H1 (cell line): ENCODE measurements at regions not wholly inside any gene's neighbourhood (a gene's known extent, or its start where the extent isn't known, plus 50 kb on each side); places are given as distances from the start of the nearest gene placed in this dataset.

Source experiments
- CTCF ChIA-PET: fragments of 300-600 bp; sonication (Branson Sonifier 250); formaldehyde crosslinking; loops from one replicate; lab custom pipeline; 2021; ENCODE audit not compliant: partially characterized antibody; lab: Charles Lee
- POLR2A ChIA-PET: fragments of 300-600 bp; sonication (Branson Sonifier 250); formaldehyde crosslinking; loops from one replicate; lab custom pipeline; 2021; ENCODE audit warnings: inconsistent platforms; ENCODE audit not compliant: partially characterized antibody; lab: Charles Lee
- DNase-seq, 2 experiments: peaks; one replicate each; pipeline versions ENCODE4 v3.0.0 to v3.0.0-alpha.2; 2010 to 2022; ENCODE audit warnings: low spot score in 2 of 2, low read depth in 1 of 2, mixed read lengths in 1 of 2
- FAIRE-seq: peaks from 2 replicates; lab custom pipeline; 2011; peaks lifted over from hg19 to GRCh38; lab: Jason Lieb, UNC
- H2AFZ ChIP-seq: 2 replicates; pipeline ENCODE4 v1.8.1; 2012; ENCODE audit warnings: low read length, inconsistent platforms
- H2AK5ac ChIP-seq: 2 replicates; pipeline ENCODE4 v1.6.1; 2013; ENCODE audit warnings: low read depth, low read length
- H2BK120ac ChIP-seq: replicated peaks from 2 replicates; pipeline ENCODE3; 2013; ENCODE audit warnings: low read depth, low read length, inconsistent platforms
- H2BK12ac ChIP-seq: 2 replicates; pipeline ENCODE4 v1.6.1; 2013; ENCODE audit warnings: low read depth, low read length
- H2BK15ac ChIP-seq: 2 replicates; pipeline ENCODE4 v1.6.1; 2013; ENCODE audit warnings: low read length
- H2BK20ac ChIP-seq: 2 replicates; pipeline ENCODE4 v1.6.1; 2013; ENCODE audit warnings: low read length
- H2BK5ac ChIP-seq: 2 replicates; pipeline ENCODE4 v1.6.1; 2013; ENCODE audit warnings: low read depth, low read length
- H3K14ac ChIP-seq: 2 replicates; pipeline ENCODE4 v1.6.1; 2013; ENCODE audit warnings: inconsistent platforms; ENCODE audit not compliant: insufficient read length
- H3K18ac ChIP-seq: 2 replicates; pipeline ENCODE4 v1.6.1; 2013; ENCODE audit warnings: low read length; ENCODE audit errors: extremely low read depth
- H3K23ac ChIP-seq: 2 replicates; pipeline ENCODE4 v1.6.1; 2013; ENCODE audit warnings: inconsistent platforms; ENCODE audit not compliant: insufficient read length
- H3K23me2 ChIP-seq: 2 replicates; pipeline ENCODE4 v1.6.1; 2013; ENCODE audit warnings: low read depth, low read length
- H3K27ac ChIP-seq: 2 replicates; pipeline ENCODE4 v1.6.1; 2011; ENCODE audit warnings: low read depth, low read length, inconsistent platforms
- H3K27me3 ChIP-seq, 4 experiments: replicated peaks in 1 of 4; 1 replicate in 1 of 4; 2 replicates in 3 of 4; pipeline versions ENCODE4 v1.6.1 to v1.8.1; 2011 to 2013; ENCODE audit warnings: low read length in 3 of 4, mild to moderate bottlenecking in 3 of 4, inconsistent platforms in 2 of 4, mixed read lengths in 2 of 4, moderate library complexity in 1 of 4; ENCODE audit not compliant: control insufficient read depth in 3 of 4, insufficient read depth in 3 of 4; ENCODE audit errors: extremely low read depth in 1 of 4
- H3K36me3 ChIP-seq, 4 experiments: 2 replicates each; pipeline versions ENCODE4 v1.6.1 to v1.8.1; 2011 to 2013; ENCODE audit warnings: mild to moderate bottlenecking in 4 of 4, low read length in 3 of 4, moderate library complexity in 2 of 4, control low read depth in 1 of 4, inconsistent platforms in 1 of 4; ENCODE audit not compliant: insufficient read depth in 4 of 4, control insufficient read depth in 2 of 4
- H3K4ac ChIP-seq: replicated peaks from 2 replicates; pipeline ENCODE3; 2013; ENCODE audit warnings: low read length, low read depth, mixed read lengths, inconsistent platforms; ENCODE audit not compliant: insufficient read length
- H3K4me1 ChIP-seq, 4 experiments: replicated peaks in 1 of 4; 1 replicate in 1 of 4; 2 replicates in 3 of 4; pipeline versions ENCODE4 v1.6.1 to v1.8.1; 2011 to 2013; ENCODE audit warnings: low read length in 3 of 4, inconsistent platforms in 2 of 4, mixed read lengths in 1 of 4; ENCODE audit not compliant: insufficient read depth in 4 of 4, control insufficient read depth in 3 of 4
- H3K4me2 ChIP-seq, 2 experiments: 2 replicates each; pipeline versions ENCODE4 v1.6.1 to v1.8.1; 2011 to 2013; ENCODE audit warnings: low read depth in 2 of 2, low read length in 2 of 2, control low read depth in 1 of 2, inconsistent platforms in 1 of 2, mild to moderate bottlenecking in 1 of 2; ENCODE audit not compliant: insufficient read depth in 1 of 2
- H3K4me3 ChIP-seq, 4 experiments: fragments of 200-600, 300-600 bp in 1 of 4; sonication (generic), shearing (Covaris generic), sonication (Bioruptor Twin) in 1 of 4; 2 replicates each; pipeline versions ENCODE4 v1.5.1 to v1.8.1; 2011 to 2016; ENCODE audit warnings: low read length in 4 of 4, low read depth in 3 of 4, control low read depth in 2 of 4, inconsistent platforms in 2 of 4, mild to moderate bottlenecking in 2 of 4, mixed read lengths in 1 of 4, moderate library complexity in 1 of 4; ENCODE audit not compliant: insufficient read depth in 2 of 4; ENCODE audit errors: extremely low read depth in 1 of 4
- H3K56ac ChIP-seq: replicated peaks from 2 replicates; pipeline ENCODE3; 2013; ENCODE audit warnings: low read depth, mild to moderate bottlenecking, mixed read lengths, low read length, inconsistent platforms; ENCODE audit not compliant: insufficient read length
- H3K79me1 ChIP-seq: 2 replicates; pipeline ENCODE4 v1.6.1; 2013; ENCODE audit warnings: low read depth, low read length, control low read depth
- H3K79me2 ChIP-seq, 2 experiments: 2 replicates each; pipeline versions ENCODE4 v1.6.1 to v1.8.1; 2012 to 2013; ENCODE audit warnings: low read length in 2 of 2, mild to moderate bottlenecking in 2 of 2, inconsistent platforms in 1 of 2; ENCODE audit not compliant: insufficient read depth in 2 of 2, control insufficient read depth in 1 of 2
- H3K9ac ChIP-seq, 4 experiments: replicated peaks in 1 of 4; 1 replicate in 1 of 4; 2 replicates in 3 of 4; pipeline versions ENCODE4 v1.6.1 to v1.8.1; 2011 to 2013; ENCODE audit warnings: low read depth in 3 of 4, low read length in 3 of 4, control low read depth in 2 of 4, mild to moderate bottlenecking in 2 of 4, moderate library complexity in 2 of 4, inconsistent platforms in 1 of 4; ENCODE audit errors: extremely low read depth in 1 of 4
- H3K9me3 ChIP-seq, 2 experiments: 2 replicates each; pipeline versions ENCODE4 v1.6.1 to v1.8.1; 2012 to 2013; ENCODE audit warnings: mild to moderate bottlenecking in 2 of 2, moderate library complexity in 2 of 2, control low read depth in 1 of 2, inconsistent platforms in 1 of 2, low read depth in 1 of 2, low read length in 1 of 2, mixed read lengths in 1 of 2; ENCODE audit not compliant: insufficient read depth in 2 of 2
- H4K20me1 ChIP-seq, 2 experiments: replicated peaks in 1 of 2; 2 replicates each; pipeline versions ENCODE3 to v1.8.1; 2011 to 2013; ENCODE audit warnings: inconsistent platforms in 2 of 2, low read length in 2 of 2, mild to moderate bottlenecking in 1 of 2; ENCODE audit not compliant: insufficient read depth in 2 of 2, control insufficient read depth in 1 of 2
- H4K5ac ChIP-seq: 2 replicates; pipeline ENCODE4 v1.6.1; 2013; ENCODE audit warnings: low read length, low read depth, mixed read lengths, inconsistent platforms; ENCODE audit not compliant: insufficient read length
- H4K8ac ChIP-seq: 2 replicates; pipeline ENCODE4 v1.8.0; 2013; ENCODE audit warnings: mild to moderate bottlenecking, moderate library complexity, low read length, inconsistent platforms; ENCODE audit not compliant: insufficient read depth; ENCODE audit errors: extremely low read depth
- H4K91ac ChIP-seq: replicated peaks from 2 replicates; pipeline ENCODE3; 2013; ENCODE audit warnings: low read length, mixed read lengths, inconsistent platforms; ENCODE audit not compliant: insufficient read length
- CTCF ChIP-seq, 3 experiments: IDR thresholded peaks; 1 replicate in 2 of 3; 2 replicates in 1 of 3; pipeline versions ENCODE4 v1.5.1 to v1.6.1; 2011; ENCODE audit warnings: low read length in 3 of 3, mild to moderate bottlenecking in 3 of 3, inconsistent platforms in 2 of 3, low read depth in 1 of 3, moderate library complexity in 1 of 3; ENCODE audit not compliant: insufficient read depth in 1 of 3; ENCODE audit errors: control extremely low read depth in 1 of 3
- POLR2A ChIP-seq, 2 experiments: IDR thresholded peaks; 1 replicate in 1 of 2; 2 replicates in 1 of 2; pipeline ENCODE4 v1.6.1; 2011; ENCODE audit warnings: low read depth in 2 of 2, low read length in 2 of 2, mild to moderate bottlenecking in 2 of 2; ENCODE audit errors: control extremely low read depth in 1 of 2
- RAD21 ChIP-seq, 2 experiments: IDR thresholded peaks in 1 of 2; conservative IDR thresholded peaks in 1 of 2; 2 replicates each; pipeline ENCODE4 v1.6.1; 2011; ENCODE audit warnings: low read depth in 2 of 2, low read length in 2 of 2, improper control_type of control experiment in 1 of 2, inconsistent platforms in 1 of 2, mild to moderate bottlenecking in 1 of 2, moderate library complexity in 1 of 2
- WGBS, 2 experiments: shearing (Covaris generic) in 1 of 2; methylation state at CpG; one replicate each; pipeline versions ENCODE4 v1.1.6 to v1.1.7; 2013 to 2015; ENCODE audit warnings: low lambda C conversion rate in 2 of 2, mixed read lengths in 2 of 2, inconsistent platforms in 1 of 2, low coverage in 1 of 2, missing lambda C conversion rate in 1 of 2; ENCODE audit not compliant: insufficient replicate concordance in 2 of 2, insufficient coverage in 1 of 2, insufficient read length in 1 of 2; ENCODE audit errors: extremely low coverage in 1 of 2, missing lambda C conversion rate in 1 of 2; 5-methylcytosine and 5-hydroxymethylcytosine counted together

- H3K79me2 ChIP-seq, result no peaks in the 10 kb centered on the region
- H3K18ac ChIP-seq, result no peak overlapping the region
- H3K4ac ChIP-seq, result no peak overlapping the region
- H4K5ac ChIP-seq, result no peak overlapping the region
- no peak overlapping the region for H3K14ac ChIP-seq
- H2BK120ac ChIP-seq, result no peak overlapping the region
- 75% methylated on average over 8 of the region's 8 CpGs; no CpG with 5 or more reads in 1 of the 2 experiments for WGBS, 2 experiments
- FAIRE-seq, result no peak
- no peak overlapping the region for H2BK20ac ChIP-seq
- H3K4me1 ChIP-seq, result peaks cover 2 to 19% (median 13%) of the 10 kb centered on the region in 4 experiments
- H3K4me3 ChIP-seq, result no peak overlapping the region
- CTCF ChIA-PET, result interaction anchor here (0.6 to 8.6 kb wide), 23 partner anchors 8 to 374 kb away, joined by 3 to 83 read pairs (median 4); no protein-coding TSS in a partner anchor
- H2BK15ac ChIP-seq, result no peak overlapping the region
- DNase-seq, result peak in 1 of 2 experiments; percentile 67
- H3K23me2 ChIP-seq, result no peaks in the 10 kb centered on the region; the same call in 1 of the 2 replicates
- no peak overlapping the region for H3K4me2 ChIP-seq
- H2BK5ac ChIP-seq, result no peak overlapping the region
- H2AFZ ChIP-seq, result no peak overlapping the region
- H3K79me1 ChIP-seq, result no peaks in the 10 kb centered on the region
- no peak overlapping the region for H4K91ac ChIP-seq
- no peak overlapping the region for H4K8ac ChIP-seq
- H3K23ac ChIP-seq, result no peak overlapping the region
- H3K27ac ChIP-seq, result no peak overlapping the region
- TF ChIP-seq RAD21 (IDR thresholded peaks at IDR 0.05 in 1 of 2, conservative IDR thresholded peaks at IDR 0.05 in 1 of 2; ENCODE audit: low read depth in 2 of 2, low read length in 2 of 2), result peak; percentile 13 to 35; a peak in 3 of 4 replicates
- peak; percentile 43 to 74 (median 67); a peak in 3 of 4 replicates for TF ChIP-seq CTCF (IDR thresholded peaks at IDR 0.05; ENCODE audit: control extremely low read depth in 1 of 3, insufficient read depth in 1 of 3, low read depth in 1 of 3, low read length in 3 of 3)
- no peak for TF ChIP-seq POLR2A (IDR thresholded peaks at IDR 0.05; ENCODE audit: control extremely low read depth in 1 of 2, low read depth in 2 of 2, low read length in 2 of 2)
- H3K56ac ChIP-seq, result no peak overlapping the region
- H2BK12ac ChIP-seq, result no peak overlapping the region
- no peaks in the 10 kb centered on the region for H4K20me1 ChIP-seq
- H2AK5ac ChIP-seq, result no peak overlapping the region
- no peak overlapping the region for H3K9ac ChIP-seq
- no peaks in the 10 kb centered on the region for H3K36me3 ChIP-seq
- H3K27me3 ChIP-seq, result no peaks in the 10 kb centered on the region
- H3K9me3 ChIP-seq, result no peaks in the 10 kb centered on the region
- POLR2A ChIA-PET, result no interaction called here
These were observed 145.5 kb upstream of the RPS6KA2 start for GRCh38 chr6:166772518-166772917.
